K562 (cell line): ENCODE measurements at regions not wholly inside any gene's neighbourhood (a gene's known extent, or its start where the extent isn't known, plus 50 kb on each side); places are given as distances from the start of the nearest gene placed in this dataset.

ENCODE experiments used
- ATAC-seq: fragments of 200-7000 bp; cut with Tn5 transposase; 3 replicates; pipeline ENCODE4 v1.9.1; 2020; ENCODE audit warnings: moderate library complexity
- BruUV-seq: library from RNA; stranded (reverse); fragments of 400-500 nt; replicated peaks from 2 replicates; lab custom pipeline; 2021; lab: Mats Ljungman, UMichigan
- CTCF ChIA-PET: fragments of 300-600 bp; formaldehyde crosslinking; extraction: SDS; loops from one replicate; lab custom pipeline; 2021; ENCODE audit warnings: low intra/inter-chr PET ratio; lab: Yijun Ruan, JAX
- POLR2A ChIA-PET: fragments of 300-600, 350-650 bp; sonication (Branson Sonifier 250); formaldehyde crosslinking; extraction: SDS; loops from one replicate; lab custom pipeline; 2021; ENCODE audit warnings: antibody characterized with exemption, inconsistent platforms; lab: Yijun Ruan, JAX
- DNase-seq, 4 experiments: peaks; one replicate each; pipeline versions ENCODE4 v3.0.0 to v3.0.0-alpha.2; 2011 to 2018; ENCODE audit warnings: low spot score in 3 of 4, mixed read lengths in 3 of 4; ENCODE audit errors: extremely low read depth in 1 of 4
- FAIRE-seq: peaks from 2 replicates; lab custom pipeline; 2011; peaks lifted over from hg19 to GRCh38; lab: Jason Lieb, UNC
- H2AFZ ChIP-seq: 2 replicates; pipeline ENCODE4 v1.6.0; 2011; ENCODE audit warnings: low read depth, low read length, control low read depth, inconsistent platforms
- H3K27ac ChIP-seq: fragments of 200-600 bp; 3 replicates; pipeline ENCODE4 v1.8.0; 2011; ENCODE audit warnings: low read depth, mild to moderate bottlenecking, control low read depth, inconsistent platforms, low read length, moderate library complexity, mixed read lengths; ENCODE audit errors: extremely low read depth
- H3K27me3 ChIP-seq, 2 experiments: fragments of 300-600 bp in 1 of 2; 2 replicates in 1 of 2; 3 replicates in 1 of 2; pipeline versions ENCODE4 v1.6.0 to v1.8.0; 2011; ENCODE audit warnings: inconsistent platforms in 2 of 2, low read length in 2 of 2, mild to moderate bottlenecking in 1 of 2, mixed read lengths in 1 of 2, moderate library complexity in 1 of 2; ENCODE audit not compliant: control insufficient read depth in 2 of 2, insufficient read depth in 2 of 2
- H3K36me3 ChIP-seq: fragments of 300-600 bp; 3 replicates; pipeline ENCODE4 v1.8.0; 2011; ENCODE audit warnings: mild to moderate bottlenecking, low read length, inconsistent platforms; ENCODE audit not compliant: control insufficient read depth, insufficient read depth
- H3K4me1 ChIP-seq, 2 experiments: fragments of 200-600 bp in 1 of 2; replicated peaks in 1 of 2; 2 replicates in 1 of 2; 3 replicates in 1 of 2; pipeline versions ENCODE4 v1.5.1 to v1.8.0; 2011; ENCODE audit warnings: inconsistent platforms in 2 of 2, low read length in 2 of 2, mild to moderate bottlenecking in 1 of 2, mixed read lengths in 1 of 2, moderate library complexity in 1 of 2; ENCODE audit not compliant: control insufficient read depth in 2 of 2, insufficient read depth in 2 of 2
- H3K4me2 ChIP-seq: 2 replicates; pipeline ENCODE4 v1.6.1; 2011; ENCODE audit warnings: low read length, control low read depth, inconsistent platforms, mixed read lengths; ENCODE audit not compliant: insufficient read depth
- H3K4me3 ChIP-seq: fragments of 200-600 bp; sonication (generic), shearing (Covaris generic); 2 replicates; pipeline ENCODE4 v1.5.1; 2016; ENCODE audit warnings: control low read depth, inconsistent platforms
- H3K79me2 ChIP-seq: fragments of 200-600 bp; 3 replicates; pipeline ENCODE4 v1.8.0; 2011; ENCODE audit warnings: low read length, inconsistent platforms; ENCODE audit not compliant: control insufficient read depth, insufficient read depth
- H3K9ac ChIP-seq, 2 experiments: 2 replicates each; pipeline versions ENCODE4 v1.6.0 to v1.6.1; 2011; ENCODE audit warnings: low read depth in 2 of 2, low read length in 2 of 2, control low read depth in 1 of 2, inconsistent platforms in 1 of 2, mild to moderate bottlenecking in 1 of 2, mixed read lengths in 1 of 2; ENCODE audit not compliant: insufficient read depth in 1 of 2
- H3K9me1 ChIP-seq: one replicate; pipeline ENCODE4 v1.6.0; 2011; ENCODE audit warnings: inconsistent platforms, mild to moderate bottlenecking, low read length, moderate library complexity; ENCODE audit not compliant: control insufficient read depth, insufficient read depth
- H3K9me3 ChIP-seq: replicated peaks from 2 replicates; pipeline ENCODE4 v1.5.1; 2011; ENCODE audit warnings: low read depth, low read length, inconsistent platforms; ENCODE audit not compliant: control insufficient read depth, insufficient read depth
- H4K20me1 ChIP-seq: replicated peaks from 2 replicates; pipeline ENCODE4 v1.6.1; 2011; ENCODE audit warnings: low read length, inconsistent platforms, mixed read lengths; ENCODE audit not compliant: control insufficient read depth, insufficient read depth
- C11orf30 ChIP-seq: fragments of 450-650 bp; IDR thresholded peaks from 2 replicates; pipeline ENCODE4 v1.6.1; 2016; ENCODE audit warnings: low read depth, mild to moderate bottlenecking
- FOXJ3 ChIP-seq: sonication (generic); formaldehyde crosslinking; IDR thresholded peaks from 2 replicates; pipeline ENCODE4 v1.4.0; 2020; ENCODE audit warnings: mild to moderate bottlenecking, missing genetic modification reagents
- FOXK2 ChIP-seq, 2 experiments: fragments of 450-650 bp; IDR thresholded peaks in 1 of 2; conservative IDR thresholded peaks in 1 of 2; 2 replicates each; pipeline ENCODE4 v1.6.1; 2016; ENCODE audit warnings: low read depth in 2 of 2, mild to moderate bottlenecking in 1 of 2
- ILK ChIP-seq: fragments of 450-650 bp; IDR thresholded peaks from 2 replicates; pipeline ENCODE4 v1.6.1; 2016; ENCODE audit warnings: missing genetic modification characterization, low read depth, mild to moderate bottlenecking, missing compliant biosample characterization, moderate library complexity, borderline replicate concordance
- KLF10 ChIP-seq: fragments of 250-450 bp; sonication (Bioruptor Pico); IDR thresholded peaks from 2 replicates; pipeline ENCODE4 v1.6.1; 2021; ENCODE audit warnings: matching md5 sums
- LEF1 ChIP-seq: fragments of 450-650 bp; IDR thresholded peaks from 2 replicates; pipeline ENCODE4 v1.6.1; 2016; ENCODE audit warnings: mild to moderate bottlenecking
- MLLT1 ChIP-seq, 2 experiments: fragments of 450-650 bp; IDR thresholded peaks; 2 replicates each; pipeline ENCODE4 v1.6.1; 2016
- OTX1 ChIP-seq: fragments of 450-650 bp; formaldehyde crosslinking; IDR thresholded peaks from 2 replicates; pipeline ENCODE4 v1.4.0; 2022; ENCODE audit warnings: mild to moderate bottlenecking
- SAFB ChIP-seq: fragments of 200-400 bp; formaldehyde crosslinking; IDR thresholded peaks from 2 replicates; pipeline ENCODE4 v1.6.1; 2017; ENCODE audit warnings: low read depth, low read length, borderline replicate concordance
- SNIP1 ChIP-seq: fragments of 450-650 bp; IDR thresholded peaks from 2 replicates; pipeline ENCODE4 v1.7.1; 2017; ENCODE audit warnings: low read depth, mild to moderate bottlenecking
- ZNF143 ChIP-seq: sonication (generic); formaldehyde crosslinking; IDR thresholded peaks from 2 replicates; pipeline ENCODE4 v1.9.0; 2022; ENCODE audit warnings: mild to moderate bottlenecking, missing genetic modification reagents
- ZNF740 ChIP-seq, 3 experiments: fragments of 200-800 bp in 1 of 3; sonication (Bioruptor generic) in 1 of 3; sonication (generic) in 1 of 3; formaldehyde crosslinking in 1 of 3; IDR thresholded peaks; 2 replicates each; pipeline versions ENCODE4 v1.6.1 to v1.8.0; 2016 to 2022; ENCODE audit warnings: mild to moderate bottlenecking in 2 of 3, missing compliant biosample characterization in 2 of 3, missing genetic modification characterization in 2 of 3, missing genetic modification reagents in 1 of 3
- ZNF75A ChIP-seq: fragments of 450-650 bp; formaldehyde crosslinking; IDR thresholded peaks from 2 replicates; pipeline ENCODE4 v1.4.0; 2020; ENCODE audit warnings: mild to moderate bottlenecking
- ZNF79 ChIP-seq: fragments of 250-450 bp; sonication (Bioruptor Pico); IDR thresholded peaks from 2 replicates; pipeline ENCODE4 v1.4.0; 2020; ENCODE audit warnings: low read depth, mild to moderate bottlenecking, moderate library complexity
- WGBS: fragments of 100-300 bp; shearing (Covaris generic); methylation state at CpG from one replicate; pipeline ENCODE4 v1.1.6; 2016; ENCODE audit warnings: low coverage, mixed read lengths; ENCODE audit not compliant: insufficient coverage; ENCODE audit errors: missing lambda C conversion rate; 5-methylcytosine and 5-hydroxymethylcytosine counted together
- in situ Hi-C: fragments of 300-500 bp; cut with MboI; formaldehyde crosslinking; loops from 4 replicates; pipeline ENCODE4 v1.15.0; 2018; ENCODE audit warnings: inconsistent platforms, mixed read lengths
- intact Hi-C: fragments of 100-400 bp; cut with micrococcal nuclease; formaldehyde crosslinking; loops from 2 replicates; pipeline ENCODE4 v1.14.2; 2022

DNA sequence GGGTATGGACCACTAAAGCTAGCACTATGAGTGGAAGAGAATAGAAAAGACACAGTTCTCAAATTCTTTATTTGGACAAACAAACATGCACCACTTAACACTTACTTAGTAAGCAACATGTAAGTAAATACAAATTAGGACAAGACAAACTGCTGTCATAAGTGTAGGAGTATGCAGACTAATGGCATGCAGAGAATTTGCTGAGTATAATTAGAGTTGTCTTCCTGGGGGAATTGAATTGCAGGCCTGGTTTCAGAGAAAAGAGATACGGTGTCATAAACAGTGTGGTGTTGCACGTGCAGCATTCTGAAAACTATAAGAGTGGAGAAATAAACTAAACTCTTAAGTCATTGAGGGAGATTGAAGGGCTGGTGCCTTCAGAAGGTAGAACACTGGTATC, 125.2 kb upstream of the EYA4 start:
- Histone ChIP-seq H3K36me3 (no peaks in the 10 kb centered on the region), H3K4me3 (no peak overlapping the region), H3K27ac (no peak overlapping the region), H3K9ac (no peak overlapping the region), H3K79me2 (no peaks in the 10 kb centered on the region), H2AFZ (no peak overlapping the region), H3K9me1 (no peaks in the 10 kb centered on the region), H3K4me2 (no peak overlapping the region), H4K20me1 (no peaks in the 10 kb centered on the region), H3K27me3 (no peaks in the 10 kb centered on the region), H3K4me1 (no peaks in the 10 kb centered on the region), H3K9me3 (no peaks in the 10 kb centered on the region)
- ChIA-PET CTCF (no interaction called here), POLR2A (interaction anchor here (0.6 kb wide), 1 partner anchor 151 kb away, joined by 4 read pairs; no protein-coding TSS in a partner anchor)
- no TSS peak for BruUV-seq
- 3% methylated on average over 2 of the region's 2 CpGs for WGBS
- intact Hi-C loops: no loop called here
- FAIRE-seq (no peak), ATAC-seq (no peak), DNase-seq (no peak)
- in situ Hi-C loops: no loop called here
- no peak for TF ChIP-seq KLF10 (CRISPR knock-in tag)
- TF ChIP-seq ZNF740 (CRISPR knock-in tag; IDR thresholded peaks at IDR 0.05): no peak
- TF ChIP-seq ZNF740 (tag; IDR thresholded peaks at IDR 0.05): no peak
- TF ChIP-seq FOXJ3: no peak
- TF ChIP-seq ZNF143: no peak
- TF ChIP-seq C11orf30: no peak
- no peak for TF ChIP-seq SNIP1
- TF ChIP-seq MLLT1 (IDR thresholded peaks at IDR 0.05): no peak
- no peak for TF ChIP-seq FOXK2 (conservative IDR thresholded peaks at IDR 0.05 in 1 of 2, IDR thresholded peaks at IDR 0.05 in 1 of 2; ENCODE audit: low read depth in 2 of 2)
- no peak for TF ChIP-seq LEF1
- TF ChIP-seq OTX1 (CRISPR knock-in tag): no peak
- TF ChIP-seq ILK (tag): no peak
- no peak for TF ChIP-seq ZNF75A
- no peak for TF ChIP-seq SAFB
- no peak for TF ChIP-seq ZNF79
